Subcutaneous abdominal adipose tissue (tissue), 5 donors: ENCODE measurements at regions not wholly inside any gene's neighbourhood (a gene's known extent, or its start where the extent isn't known, plus 50 kb on each side); places are given as distances from the start of the nearest gene placed in this dataset.
"Not testable (repeated sequence)": the region's sequence is repeated elsewhere in the genome, so short reads cannot be mapped to it uniquely, and the experiment has no call there.

Experiments
- H3K27ac ChIP-seq: one replicate; pipeline ENCODE4 v1.7.0; 2013; ENCODE audit warnings: low read depth, mild to moderate bottlenecking, inconsistent platforms, low read length, moderate library complexity
- H3K27me3 ChIP-seq, 5 donors: one replicate each; pipeline ENCODE4 v1.7.0; 2013; ENCODE audit warnings: low read length in 5 of 5, inconsistent platforms in 1 of 5; ENCODE audit not compliant: control insufficient read depth in 5 of 5, insufficient read depth in 4 of 5
- H3K36me3 ChIP-seq, 5 donors: one replicate each; pipeline ENCODE4 v1.7.0; 2013; ENCODE audit warnings: low read length in 5 of 5; ENCODE audit not compliant: control insufficient read depth in 5 of 5, insufficient read depth in 5 of 5
- H3K4me1 ChIP-seq, 5 donors: one replicate each; pipeline ENCODE4 v1.7.0; 2013; ENCODE audit warnings: low read length in 5 of 5, mild to moderate bottlenecking in 3 of 5, moderate library complexity in 1 of 5; ENCODE audit not compliant: control insufficient read depth in 5 of 5, insufficient read depth in 5 of 5
- H3K4me3 ChIP-seq, 5 donors: one replicate each; pipeline ENCODE4 v1.7.0; 2013; ENCODE audit warnings: low read length in 5 of 5, low read depth in 1 of 5
- H3K9ac ChIP-seq, 5 donors: one replicate each; pipeline ENCODE4 v1.7.0; 2013; ENCODE audit warnings: low read length in 5 of 5, mild to moderate bottlenecking in 4 of 5, moderate library complexity in 3 of 5
- H3K9me3 ChIP-seq, 5 donors: one replicate each; pipeline ENCODE4 v1.7.0; 2013; ENCODE audit warnings: low read length in 5 of 5; ENCODE audit not compliant: control insufficient read depth in 5 of 5
- donor health status: healthy.
- donor health status: healthy.
- donor health status: healthy.
- donor health status: healthy.
- donor health status: healthy.

GRCh38 chr4:166198516-166199310 is 325.7 kb downstream of the TLL1 start:
- no peaks in the 10 kb centered on the region for H3K36me3 ChIP-seq
- no peaks in the 10 kb centered on the region for H3K27me3 ChIP-seq
- H3K9ac ChIP-seq = no peak overlapping the region
- H3K4me3 ChIP-seq = no peak overlapping the region
- no peaks in the 10 kb centered on the region for H3K9me3 ChIP-seq
- no peaks in the 10 kb centered on the region for H3K4me1 ChIP-seq
- H3K27ac ChIP-seq = no peak overlapping the region

GRCh38 chr4:166202991-166203390 is 330.0 kb downstream of the TLL1 start:
- no peak overlapping the region for H3K4me3 ChIP-seq
- H3K4me1 ChIP-seq = no peaks in the 10 kb centered on the region
- H3K9ac ChIP-seq = no peak overlapping the region
- no peak overlapping the region for H3K27ac ChIP-seq
- no peaks in the 10 kb centered on the region for H3K27me3 ChIP-seq
- H3K9me3 ChIP-seq = no peaks in the 10 kb centered on the region
- no peaks in the 10 kb centered on the region for H3K36me3 ChIP-seq

- not testable (repeated sequence) for H3K27me3 ChIP-seq, H3K27ac ChIP-seq, H3K4me3 ChIP-seq, H3K36me3 ChIP-seq, H3K9ac ChIP-seq, H3K4me1 ChIP-seq
- peaks cover 6 to 27% (median 17%) of the 10 kb centered on the region in 5 donors for H3K9me3 ChIP-seq
These were observed 339.3 kb downstream of the TLL1 start for GRCh38 chr4:166212326-166212725.

GRCh38 chr4:166222271-166222670 is 349.2 kb downstream of the TLL1 start:
- Histone ChIP-seq H3K36me3 (no peaks in the 10 kb centered on the region), H3K27me3 (no peaks in the 10 kb centered on the region), H3K4me3 (no peak overlapping the region), H3K9ac (no peak overlapping the region), H3K27ac (no peak overlapping the region), H3K4me1 (no peaks in the 10 kb centered on the region), H3K9me3 (peaks cover 0 to 7% (median 0%) of the 10 kb centered on the region in 5 donors)

- Histone ChIP-seq H3K4me3 (no peak overlapping the region), H3K27me3 (no peaks in the 10 kb centered on the region), H3K27ac (no peak overlapping the region), H3K36me3 (no peaks in the 10 kb centered on the region), H3K9me3 (peaks cover 0 to 12% (median 0%) of the 10 kb centered on the region in 5 donors), H3K9ac (no peak overlapping the region), H3K4me1 (no peaks in the 10 kb centered on the region)
These were observed 355.1 kb downstream of the TLL1 start for GRCh38 chr4:166228112-166228511.

- Histone ChIP-seq H3K27ac (no peak overlapping the region), H3K4me1 (no peaks in the 10 kb centered on the region), H3K36me3 (no peaks in the 10 kb centered on the region), H3K9me3 (peaks cover 0 to 12% (median 0%) of the 10 kb centered on the region in 5 donors), H3K27me3 (no peaks in the 10 kb centered on the region), H3K4me3 (no peak overlapping the region), H3K9ac (no peak overlapping the region)
These were observed 356.8 kb downstream of the TLL1 start for GRCh38 chr4:166229799-166230198.

- no peak overlapping the region for H3K4me3 ChIP-seq
- no peaks in the 10 kb centered on the region for H3K4me1 ChIP-seq
- H3K36me3 ChIP-seq = no peaks in the 10 kb centered on the region
- no peak overlapping the region for H3K9ac ChIP-seq
- H3K9me3 ChIP-seq = peaks cover 0 to 12% (median 0%) of the 10 kb centered on the region in 5 donors
- H3K27me3 ChIP-seq = no peaks in the 10 kb centered on the region
- H3K27ac ChIP-seq = no peak overlapping the region
These were observed 357.8 kb downstream of the TLL1 start for GRCh38 chr4:166230841-166231240.

GRCh38 chr4:166239354-166239753 is 366.3 kb downstream of the TLL1 start:
- Histone ChIP-seq H3K4me1 (no peaks in the 10 kb centered on the region), H3K27ac (no peak overlapping the region), H3K27me3 (no peaks in the 10 kb centered on the region), H3K4me3 (no peak overlapping the region), H3K9me3 (no peaks in the 10 kb centered on the region), H3K36me3 (no peaks in the 10 kb centered on the region), H3K9ac (no peak overlapping the region)

GRCh38 chr4:166252487-166253402 is 379.7 kb downstream of the TLL1 start:
- Histone ChIP-seq H3K9ac (no peak overlapping the region), H3K9me3 (no peaks in the 10 kb centered on the region), H3K27me3 (no peaks in the 10 kb centered on the region), H3K36me3 (no peaks in the 10 kb centered on the region), H3K4me1 (no peaks in the 10 kb centered on the region), H3K27ac (no peak overlapping the region), H3K4me3 (no peak overlapping the region)

- no peaks in the 10 kb centered on the region for H3K36me3 ChIP-seq
- H3K4me1 ChIP-seq = no peaks in the 10 kb centered on the region
- no peaks in the 10 kb centered on the region for H3K9me3 ChIP-seq
- no peak overlapping the region for H3K9ac ChIP-seq
- H3K27me3 ChIP-seq = no peaks in the 10 kb centered on the region
- H3K27ac ChIP-seq = no peak overlapping the region
- H3K4me3 ChIP-seq = no peak overlapping the region
These were observed 384.2 kb downstream of the TLL1 start for GRCh38 chr4:166257276-166257675.
